Duodenal mucosa (tissue), 2 donors: ENCODE measurements at regions not wholly inside any gene's neighbourhood (a gene's known extent, or its start where the extent isn't known, plus 50 kb on each side); places are given as distances from the start of the nearest gene placed in this dataset.
"Not testable (repeated sequence)": the region's sequence is repeated elsewhere in the genome, so short reads cannot be mapped to it uniquely, and the experiment has no call there.

ENCODE experiments used
- H3K27ac ChIP-seq: one replicate; pipeline ENCODE4 v1.7.0; 2013; ENCODE audit warnings: low read depth, low read length
- H3K27me3 ChIP-seq, 2 donors: one replicate each; pipeline ENCODE4 v1.7.0; 2013; ENCODE audit warnings: low read length in 2 of 2, control low read depth in 1 of 2; ENCODE audit not compliant: insufficient read depth in 2 of 2, control insufficient read depth in 1 of 2
- H3K36me3 ChIP-seq, 2 donors: one replicate each; pipeline ENCODE4 v1.7.0; 2013; ENCODE audit warnings: low read length in 2 of 2, control low read depth in 1 of 2; ENCODE audit not compliant: insufficient read depth in 2 of 2, control insufficient read depth in 1 of 2
- H3K4me1 ChIP-seq, 2 donors: one replicate each; pipeline ENCODE4 v1.7.0; 2013; ENCODE audit warnings: low read length in 2 of 2, control low read depth in 1 of 2; ENCODE audit not compliant: insufficient read depth in 2 of 2, control insufficient read depth in 1 of 2
- H3K4me3 ChIP-seq, 2 donors: one replicate each; pipeline ENCODE4 v1.7.0; 2013; ENCODE audit warnings: low read length in 2 of 2, low read depth in 1 of 2
- H3K9ac ChIP-seq, 2 donors: one replicate each; pipeline ENCODE4 v1.7.0; 2013; ENCODE audit warnings: low read length in 2 of 2, low read depth in 1 of 2
- H3K9me3 ChIP-seq, 2 donors: one replicate each; pipeline ENCODE4 v1.7.0; 2013; ENCODE audit warnings: low read length in 2 of 2, control low read depth in 1 of 2; ENCODE audit not compliant: control insufficient read depth in 1 of 2

GRCh38 chr6:100300221-100300736, 164.4 kb downstream of the SIM1 start:
- no peak overlapping the region for H3K9ac ChIP-seq
- no peaks in the 10 kb centered on the region for H3K27me3 ChIP-seq
- no peak overlapping the region for H3K4me3 ChIP-seq
- H3K36me3 ChIP-seq = no peaks in the 10 kb centered on the region
- H3K4me1 ChIP-seq = no peaks in the 10 kb centered on the region
- H3K9me3 ChIP-seq = no peaks in the 10 kb centered on the region
- H3K27ac ChIP-seq = no peak overlapping the region

GRCh38 chr6:100296810-100297544, 167.7 kb downstream of the SIM1 start:
- Histone ChIP-seq H3K4me1 (no peaks in the 10 kb centered on the region), H3K9me3 (no peaks in the 10 kb centered on the region), H3K9ac (no peak overlapping the region), H3K36me3 (no peaks in the 10 kb centered on the region), H3K27ac (no peak overlapping the region), H3K27me3 (no peaks in the 10 kb centered on the region), H3K4me3 (no peak overlapping the region)

GRCh38 chr6:100295172-100295571, 169.5 kb downstream of the SIM1 start:
- not testable (repeated sequence) for H3K36me3 ChIP-seq, H3K27me3 ChIP-seq, H3K4me1 ChIP-seq

DNA sequence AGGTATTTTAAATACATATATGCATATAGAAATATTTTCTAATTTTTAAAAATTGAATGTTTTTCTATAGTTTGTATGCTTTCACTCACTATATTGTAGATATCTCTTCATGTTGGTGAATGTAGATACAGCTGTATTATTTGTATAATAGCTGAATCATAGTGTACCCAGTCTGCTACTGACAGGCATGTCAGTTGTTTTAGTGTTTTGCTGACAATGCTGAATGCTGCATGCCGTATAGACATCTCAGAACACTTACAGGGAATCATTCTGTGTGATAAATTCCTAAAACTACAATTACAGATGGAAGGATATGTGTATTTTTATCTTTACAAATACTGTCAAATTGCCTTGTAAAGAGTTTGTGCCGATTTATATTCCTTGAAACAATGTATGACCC, 175.4 kb downstream of the SIM1 start:
- no peak overlapping the region for H3K27ac ChIP-seq
- no peaks in the 10 kb centered on the region for H3K4me1 ChIP-seq
- no peak overlapping the region for H3K9ac ChIP-seq
- no peak overlapping the region for H3K4me3 ChIP-seq
- H3K27me3 ChIP-seq = no peaks in the 10 kb centered on the region
- H3K36me3 ChIP-seq = no peaks in the 10 kb centered on the region
- H3K9me3 ChIP-seq = no peaks in the 10 kb centered on the region

More at GRCh38 chr6:100295172-100295571, 169.5 kb downstream of the SIM1 start:
- H3K4me3 ChIP-seq, H3K27ac ChIP-seq, H3K9me3 ChIP-seq, H3K9ac ChIP-seq: not testable (repeated sequence)

DNA sequence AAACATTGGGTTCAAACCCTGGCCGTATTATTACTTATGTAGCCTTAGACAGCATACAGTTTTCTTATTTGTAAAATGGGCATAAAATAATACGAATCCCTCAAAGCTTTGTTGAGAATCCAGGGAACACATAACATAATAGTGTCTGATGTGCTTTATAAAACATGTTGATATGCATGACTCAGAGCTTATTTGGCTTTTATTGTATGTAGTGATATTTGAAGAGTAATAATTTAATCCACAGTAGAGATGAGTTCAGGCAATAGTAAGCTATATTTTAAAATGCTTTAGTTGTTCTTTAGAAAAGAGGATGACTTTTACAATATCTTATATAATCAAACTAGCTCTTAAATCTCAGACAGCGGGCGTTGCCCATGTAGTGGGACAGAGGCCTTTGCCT, 176.4 kb downstream of the SIM1 start:
- Histone ChIP-seq H3K9me3 (no peaks in the 10 kb centered on the region), H3K4me3 (no peak overlapping the region), H3K9ac (no peak overlapping the region), H3K4me1 (no peaks in the 10 kb centered on the region), H3K36me3 (no peaks in the 10 kb centered on the region), H3K27ac (no peak overlapping the region), H3K27me3 (no peaks in the 10 kb centered on the region)

DNA sequence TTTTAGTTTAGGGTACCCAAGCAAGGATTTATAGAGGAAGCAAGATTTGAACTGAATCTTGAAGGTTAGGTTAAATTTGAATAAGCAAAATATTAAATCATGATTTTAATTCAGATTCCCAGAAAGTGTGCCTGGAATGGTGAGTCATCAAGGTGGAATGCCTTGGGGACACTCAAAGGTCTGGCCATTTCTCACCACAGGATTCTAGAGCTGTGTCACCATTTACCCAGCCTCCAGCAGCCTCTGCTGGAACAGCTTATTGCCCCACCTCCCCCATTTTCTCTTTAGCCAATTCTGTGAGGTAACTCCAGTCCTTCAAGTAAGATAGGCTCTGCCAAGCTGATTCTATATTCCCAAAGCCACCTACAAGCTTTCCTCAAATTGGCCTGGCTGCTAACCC, 181.4 kb downstream of the SIM1 start:
- no peaks in the 10 kb centered on the region for H3K27me3 ChIP-seq
- H3K27ac ChIP-seq = no peak overlapping the region
- no peaks in the 10 kb centered on the region for H3K4me1 ChIP-seq
- H3K36me3 ChIP-seq = no peaks in the 10 kb centered on the region
- no peak overlapping the region for H3K4me3 ChIP-seq
- H3K9me3 ChIP-seq = no peaks in the 10 kb centered on the region
- H3K9ac ChIP-seq = no peak overlapping the region

- H3K36me3 ChIP-seq = no peaks in the 10 kb centered on the region
- H3K27me3 ChIP-seq = no peaks in the 10 kb centered on the region
- no peaks in the 10 kb centered on the region for H3K9me3 ChIP-seq
- no peaks in the 10 kb centered on the region for H3K4me1 ChIP-seq
- no peak overlapping the region for H3K4me3 ChIP-seq
- no peak overlapping the region for H3K9ac ChIP-seq
- no peak overlapping the region for H3K27ac ChIP-seq
Measured at GRCh38 chr6:100281471-100281901, 183.2 kb downstream of the SIM1 start.

GRCh38 chr6:100276311-100277057, 188.2 kb downstream of the SIM1 start:
- Histone ChIP-seq H3K27me3 (no peaks in the 10 kb centered on the region), H3K4me3 (no peak overlapping the region), H3K9ac (no peak overlapping the region), H3K9me3 (no peaks in the 10 kb centered on the region), H3K36me3 (no peaks in the 10 kb centered on the region), H3K4me1 (no peaks in the 10 kb centered on the region), H3K27ac (no peak overlapping the region)

- Histone ChIP-seq H3K4me3 (no peak overlapping the region), H3K27me3 (no peaks in the 10 kb centered on the region), H3K36me3 (no peaks in the 10 kb centered on the region), H3K9me3 (no peaks in the 10 kb centered on the region), H3K9ac (no peak overlapping the region), H3K27ac (no peak overlapping the region), H3K4me1 (no peaks in the 10 kb centered on the region)
Measured at GRCh38 chr6:100274147-100274546, 190.6 kb downstream of the SIM1 start.

- H3K4me1 ChIP-seq = no peaks in the 10 kb centered on the region
- no peaks in the 10 kb centered on the region for H3K36me3 ChIP-seq
- H3K27ac ChIP-seq = no peak overlapping the region
- no peak overlapping the region for H3K9ac ChIP-seq
- H3K4me3 ChIP-seq = no peak overlapping the region
- no peaks in the 10 kb centered on the region for H3K27me3 ChIP-seq
- no peaks in the 10 kb centered on the region for H3K9me3 ChIP-seq
Measured at GRCh38 chr6:100271625-100272024, 193.1 kb downstream of the SIM1 start.
